Heart left ventricle (tissue), 16 donors: ENCODE measurements at regions not wholly inside any gene's neighbourhood (a gene's known extent, or its start where the extent isn't known, plus 50 kb on each side); places are given as distances from the start of the nearest gene placed in this dataset.

Experiments used
- ATAC-seq, 4 donors: fragments of 200-7000 bp; cut with Tn5 transposase; one replicate each; pipeline ENCODE4 v1.9.1; 2020 to 2022; ENCODE audit warnings: moderate library complexity in 4 of 4, mild to moderate bottlenecking in 3 of 4, moderate number of reproducible peaks in 1 of 4
- DNase-seq, 5 donors: peaks; one replicate each; pipeline ENCODE4 v3.0.0-alpha.2; 2020
- H3K27ac ChIP-seq, 12 donors: fragments of 200-600 bp; sonication (generic) in 4 of 12; one replicate each; pipeline versions ENCODE4 v1.5.0 to v1.8.0; 2016 to 2022; ENCODE audit warnings: mild to moderate bottlenecking in 2 of 12
- H3K27me3 ChIP-seq, 9 donors: fragments of 200-600 bp; sonication (generic) in 2 of 9; one replicate each; pipeline versions ENCODE4 v1.5.1 to v1.8.0; 2016 to 2022; ENCODE audit warnings: mild to moderate bottlenecking in 3 of 9
- H3K36me3 ChIP-seq, 9 donors: fragments of 200-600 bp; sonication (generic) in 2 of 9; one replicate each; pipeline versions ENCODE4 v1.5.0 to v1.8.0; 2018 to 2022; ENCODE audit warnings: mild to moderate bottlenecking in 2 of 9
- H3K4me1 ChIP-seq, 12 donors: fragments of 200-600 bp; sonication (generic) in 4 of 12; one replicate each; pipeline versions ENCODE4 v1.5.0 to v1.8.0; 2016 to 2022; ENCODE audit warnings: mild to moderate bottlenecking in 3 of 12
- H3K4me3 ChIP-seq, 12 donors: fragments of 200-600 bp; sonication (generic) in 4 of 12; one replicate each; pipeline versions ENCODE4 v1.5.0 to v1.8.0; 2017 to 2022; ENCODE audit warnings: mild to moderate bottlenecking in 9 of 12, moderate library complexity in 4 of 12
- H3K9me3 ChIP-seq, 12 donors: fragments of 200-600 bp; sonication (generic) in 4 of 12; one replicate each; pipeline versions ENCODE4 v1.5.0 to v1.8.0; 2016 to 2022; ENCODE audit warnings: mild to moderate bottlenecking in 1 of 12
- POLR2A ChIP-seq, 2 donors: fragments of 450-650 bp; IDR thresholded peaks; one replicate each; pipeline ENCODE4 v1.6.1; 2017; ENCODE audit warnings: antibody characterized with exemption in 2 of 2, mild to moderate bottlenecking in 2 of 2, moderate library complexity in 2 of 2
- WGBS, 4 donors: extraction: QIAGEN DNeasy Blood & Tissue Kit in 2 of 4; methylation state at CpG; one replicate each; pipeline versions ENCODE4 v1.1.5 to v1.1.7; 2013 to 2018; 5-methylcytosine and 5-hydroxymethylcytosine counted together
- intact Hi-C, 10 donors: fragments of 100-400 bp; cut with DNase I; formaldehyde crosslinking; loops; one replicate each; pipeline versions ENCODE4 v1.11.1 to v1.14.2; 2022
- TF ChIP-seq, protein P1 (sequence below), 12 donors: fragments of 200-600 bp; sonication (generic) in 4 of 12; IDR thresholded peaks; one replicate each; pipeline versions ENCODE4 v1.5.0 to v1.8.0; 2018 to 2022; ENCODE audit warnings: antibody characterized with exemption in 12 of 12, mild to moderate bottlenecking in 5 of 12
- donor health status: ischemic (EF 13 %, LVEDD 7.1; RV severe dilation, severe dysfunction).
- donor health status: healthy with polysubstance abuse.
- donor health status: DM: no; HTN: yes; CAD: no.
- donor health status: DM: no; HTN: no; CAD: no.
- donor health status: ischemic (EF 25% LVEDD 6.9; RV normal size, moderate dysfunction).
- donor health status: ischemic (EF 25% LVEDD 5.7; RV mildly dilated, moderate dysfunction).
- donor health status: healthy.
- donor health status: DM: yes; HTN: yes; CAD: no.
- donor health status: ischemic (EF 35%, LVEDD 5.7; RV mildly dilated, moderate dysfunction).
- donor health status: nonischemic (EF 11% LVEDD 7.7; RV severe dilation, severe dysfunction).
- donor health status: DM: yes; HTN: yes; CAD: no.
- donor health status: PGD.
- donor health status: ischemic (EF 29% LVEDD 5.4; RV normal size, mild dysfunction).
- donor health status: nonischemic (EF 23%, LVEDD 6.1; RV moderate dilation, normal function).

- Histone ChIP-seq H3K4me1 (no peaks in the 10 kb centered on the region), H3K36me3 (no peaks in the 10 kb centered on the region), H3K27ac (no peak overlapping the region), H3K27me3 (peaks cover 0 to 5% (median 0%) of the 10 kb centered on the region in 9 donors), H3K4me3 (no peak overlapping the region), H3K9me3 (peaks cover 0 to 9% (median 0%) of the 10 kb centered on the region in 12 donors)
- WGBS, 4 donors = 50 to 64% (median 58%) methylated on average over 6 of the region's 6 CpGs
- intact Hi-C loops = no loop called here
- ATAC-seq = no peak
- TF ChIP-seq POLR2A (IDR thresholded peaks at IDR 0.05) = no peak
- TF ChIP-seq, protein P1, sequence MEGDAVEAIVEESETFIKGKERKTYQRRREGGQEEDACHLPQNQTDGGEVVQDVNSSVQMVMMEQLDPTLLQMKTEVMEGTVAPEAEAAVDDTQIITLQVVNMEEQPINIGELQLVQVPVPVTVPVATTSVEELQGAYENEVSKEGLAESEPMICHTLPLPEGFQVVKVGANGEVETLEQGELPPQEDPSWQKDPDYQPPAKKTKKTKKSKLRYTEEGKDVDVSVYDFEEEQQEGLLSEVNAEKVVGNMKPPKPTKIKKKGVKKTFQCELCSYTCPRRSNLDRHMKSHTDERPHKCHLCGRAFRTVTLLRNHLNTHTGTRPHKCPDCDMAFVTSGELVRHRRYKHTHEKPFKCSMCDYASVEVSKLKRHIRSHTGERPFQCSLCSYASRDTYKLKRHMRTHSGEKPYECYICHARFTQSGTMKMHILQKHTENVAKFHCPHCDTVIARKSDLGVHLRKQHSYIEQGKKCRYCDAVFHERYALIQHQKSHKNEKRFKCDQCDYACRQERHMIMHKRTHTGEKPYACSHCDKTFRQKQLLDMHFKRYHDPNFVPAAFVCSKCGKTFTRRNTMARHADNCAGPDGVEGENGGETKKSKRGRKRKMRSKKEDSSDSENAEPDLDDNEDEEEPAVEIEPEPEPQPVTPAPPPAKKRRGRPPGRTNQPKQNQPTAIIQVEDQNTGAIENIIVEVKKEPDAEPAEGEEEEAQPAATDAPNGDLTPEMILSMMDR (IDR thresholded peaks at IDR 0.05) = no peak
- DNase-seq = no peak
Measured at GRCh38 chr6:106849676-106850332, 124.7 kb downstream of the CD24 start.

DNA sequence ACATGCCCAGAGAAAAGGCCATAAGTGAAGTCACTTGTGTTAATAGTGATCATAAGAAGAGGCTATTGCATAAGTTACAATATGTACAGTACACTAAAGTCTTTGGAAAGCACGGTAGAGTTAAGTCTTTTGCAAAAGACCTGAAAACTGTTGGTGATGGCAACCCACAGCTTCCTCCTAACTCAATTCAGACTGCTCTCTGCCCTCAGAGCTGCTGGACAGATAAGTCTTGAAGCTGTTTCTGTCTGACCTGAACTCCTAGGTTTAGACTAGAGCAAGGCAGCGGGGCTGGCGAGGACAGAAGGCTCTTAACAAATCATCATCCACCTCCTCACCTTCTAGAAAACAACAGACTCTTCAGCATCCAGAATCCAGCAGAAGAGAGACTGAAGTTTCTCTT lies 125.4 kb downstream of the CD24 start:
- intact Hi-C loops = no loop called here
- H3K4me3 ChIP-seq = no peak overlapping the region
- H3K27ac ChIP-seq = no peak overlapping the region
- WGBS, 4 donors = 54 to 75% (median 61%) methylated on average over 3 of the region's 3 CpGs
- ATAC-seq = no peak
- peaks cover 0 to 9% (median 0%) of the 10 kb centered on the region in 12 donors for H3K9me3 ChIP-seq
- TF ChIP-seq, protein P1 (IDR thresholded peaks at IDR 0.05) = no peak
- TF ChIP-seq POLR2A (IDR thresholded peaks at IDR 0.05) = no peak
- H3K36me3 ChIP-seq = no peaks in the 10 kb centered on the region
- H3K27me3 ChIP-seq = no peaks in the 10 kb centered on the region
- no peak for DNase-seq
- H3K4me1 ChIP-seq = no peaks in the 10 kb centered on the region

- Histone ChIP-seq H3K27ac (no peak overlapping the region), H3K36me3 (no peaks in the 10 kb centered on the region), H3K9me3 (peaks cover 0 to 5% (median 0%) of the 10 kb centered on the region in 12 donors), H3K4me3 (no peak overlapping the region), H3K4me1 (no peaks in the 10 kb centered on the region), H3K27me3 (peaks cover 0 to 4% (median 0%) of the 10 kb centered on the region in 9 donors)
- intact Hi-C loops = no loop called here
- ATAC-seq (no peak), DNase-seq (no peak)
- TF ChIP-seq POLR2A (IDR thresholded peaks at IDR 0.05) = no peak
- TF ChIP-seq, protein P1 (IDR thresholded peaks at IDR 0.05) = no peak
- 54 to 62% (median 56%) methylated on average over 6 of the region's 6 CpGs for WGBS, 4 donors
Measured at GRCh38 chr6:106847116-106847515, 127.4 kb downstream of the CD24 start.

GRCh38 chr6:106844930-106845329 lies 129.6 kb downstream of the CD24 start:
- Histone ChIP-seq H3K27me3 (peaks cover 0 to 4% (median 0%) of the 10 kb centered on the region in 9 donors), H3K4me1 (no peaks in the 10 kb centered on the region), H3K9me3 (no peaks in the 10 kb centered on the region), H3K27ac (no peak overlapping the region), H3K36me3 (no peaks in the 10 kb centered on the region), H3K4me3 (no peak overlapping the region)
- DNase-seq = no peak
- intact Hi-C loops = no loop called here
- TF ChIP-seq, protein P1 (IDR thresholded peaks at IDR 0.05) = no peak
- no peak for TF ChIP-seq POLR2A (IDR thresholded peaks at IDR 0.05)
- ATAC-seq = no peak
